ENCODE measurements at regions not wholly inside any gene's neighbourhood (a gene's known extent, or its start where the extent isn't known, plus 50 kb on each side); places are given as distances from the start of the nearest gene placed in this dataset.

DNA sequence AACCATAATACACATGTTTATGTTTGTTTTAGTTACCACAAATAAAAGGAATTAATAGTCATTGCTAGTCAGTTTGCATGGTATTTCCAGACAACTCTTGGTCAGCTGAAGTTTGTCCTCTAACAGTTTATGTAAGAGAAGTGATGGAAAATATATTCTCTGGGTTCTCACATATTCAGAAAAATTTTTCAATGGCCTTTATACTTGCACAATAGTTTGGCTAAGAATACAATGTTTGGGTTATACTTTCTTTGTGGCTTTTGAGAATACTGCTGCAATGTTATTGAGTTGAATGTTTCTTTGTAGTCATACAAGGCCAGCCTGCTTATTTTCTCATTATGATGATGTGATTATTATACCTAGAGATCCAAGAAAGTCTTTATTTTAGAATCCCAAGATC is 133.9 kb downstream of the RAP2B start:
- Histone ChIP-seq H3K4me3 (no peak overlapping the region), H3K4me1 (no peaks in the 10 kb centered on the region), H3K9me3 (no peaks in the 10 kb centered on the region), H3K9ac (ENCODE audit: low read depth in 2 of 2, low read length in 2 of 2) (no peak overlapping the region), H3K27ac (no peak overlapping the region), H3K36me3 (no peaks in the 10 kb centered on the region), H3K27me3 (no peaks in the 10 kb centered on the region)
- DNase-seq = no peak
- intact Hi-C loops (cut with DNase I) = loop anchor here (10.0 kb wide), 1 partner anchor 299 kb away; no protein-coding TSS in a partner anchor
- TF ChIP-seq, protein P1, sequence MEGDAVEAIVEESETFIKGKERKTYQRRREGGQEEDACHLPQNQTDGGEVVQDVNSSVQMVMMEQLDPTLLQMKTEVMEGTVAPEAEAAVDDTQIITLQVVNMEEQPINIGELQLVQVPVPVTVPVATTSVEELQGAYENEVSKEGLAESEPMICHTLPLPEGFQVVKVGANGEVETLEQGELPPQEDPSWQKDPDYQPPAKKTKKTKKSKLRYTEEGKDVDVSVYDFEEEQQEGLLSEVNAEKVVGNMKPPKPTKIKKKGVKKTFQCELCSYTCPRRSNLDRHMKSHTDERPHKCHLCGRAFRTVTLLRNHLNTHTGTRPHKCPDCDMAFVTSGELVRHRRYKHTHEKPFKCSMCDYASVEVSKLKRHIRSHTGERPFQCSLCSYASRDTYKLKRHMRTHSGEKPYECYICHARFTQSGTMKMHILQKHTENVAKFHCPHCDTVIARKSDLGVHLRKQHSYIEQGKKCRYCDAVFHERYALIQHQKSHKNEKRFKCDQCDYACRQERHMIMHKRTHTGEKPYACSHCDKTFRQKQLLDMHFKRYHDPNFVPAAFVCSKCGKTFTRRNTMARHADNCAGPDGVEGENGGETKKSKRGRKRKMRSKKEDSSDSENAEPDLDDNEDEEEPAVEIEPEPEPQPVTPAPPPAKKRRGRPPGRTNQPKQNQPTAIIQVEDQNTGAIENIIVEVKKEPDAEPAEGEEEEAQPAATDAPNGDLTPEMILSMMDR (IDR thresholded peaks at IDR 0.05) = no peak

DNA sequence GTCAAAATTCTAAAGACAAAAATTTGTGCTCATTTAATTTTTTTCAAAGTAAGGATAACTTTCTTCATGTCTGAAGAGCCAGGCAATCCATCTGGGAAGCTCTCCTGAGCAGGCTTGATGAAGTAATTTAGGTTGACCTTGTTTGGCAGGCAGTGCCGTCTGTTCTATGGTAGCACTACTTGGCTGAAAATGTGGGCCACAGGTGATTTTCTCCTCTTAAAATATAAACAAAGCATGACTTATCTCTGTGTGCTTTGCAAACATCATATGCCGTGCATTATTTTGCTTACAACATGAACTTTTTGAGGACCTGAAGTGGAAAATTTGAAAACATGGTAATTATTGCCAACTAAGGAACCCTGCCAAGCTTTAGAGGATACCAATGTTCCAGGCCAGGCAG is 143.2 kb downstream of the RAP2B start:
- Histone ChIP-seq H3K4me1 (no peaks in the 10 kb centered on the region), H3K27me3 (no peaks in the 10 kb centered on the region), H3K9ac (ENCODE audit: low read depth in 2 of 2, low read length in 2 of 2) (no peak overlapping the region), H3K27ac (no peak overlapping the region), H3K4me3 (no peak overlapping the region), H3K36me3 (no peaks in the 10 kb centered on the region), H3K9me3 (no peaks in the 10 kb centered on the region)
- DNase-seq = no peak
- intact Hi-C loops (cut with DNase I) = no loop called here
- TF ChIP-seq, protein P1 (IDR thresholded peaks at IDR 0.05) = no peak

DNA sequence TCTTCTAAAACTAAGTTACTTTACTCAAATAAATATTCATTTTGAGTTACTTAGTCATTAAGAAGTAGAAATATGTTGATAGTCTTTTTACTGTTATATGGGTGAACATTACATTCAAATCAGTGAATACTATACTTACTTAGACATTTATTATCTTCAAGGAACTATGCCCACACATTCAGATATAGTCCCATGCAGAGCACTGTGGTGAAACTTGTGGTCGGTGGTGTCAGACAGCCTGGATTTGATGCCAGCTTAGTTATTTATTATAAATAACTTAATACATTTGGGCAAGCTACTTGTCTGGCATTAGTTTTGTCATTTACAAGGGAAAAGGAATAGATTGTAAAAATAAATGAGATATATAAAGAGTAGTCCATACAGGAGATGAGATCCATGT is 149.5 kb downstream of the RAP2B start:
- TF ChIP-seq, protein P1 (IDR thresholded peaks at IDR 0.05) = no peak
- H3K27me3 ChIP-seq = no peaks in the 10 kb centered on the region
- no peaks in the 10 kb centered on the region for H3K9me3 ChIP-seq
- H3K4me1 ChIP-seq = no peaks in the 10 kb centered on the region
- no peak overlapping the region for H3K4me3 ChIP-seq
- intact Hi-C loops (cut with DNase I) = no loop called here
- no peak for DNase-seq
- no peaks in the 10 kb centered on the region for H3K36me3 ChIP-seq
- H3K27ac ChIP-seq = no peak overlapping the region
- no peak overlapping the region for H3K9ac ChIP-seq (ENCODE audit: low read depth in 2 of 2, low read length in 2 of 2)

DNA sequence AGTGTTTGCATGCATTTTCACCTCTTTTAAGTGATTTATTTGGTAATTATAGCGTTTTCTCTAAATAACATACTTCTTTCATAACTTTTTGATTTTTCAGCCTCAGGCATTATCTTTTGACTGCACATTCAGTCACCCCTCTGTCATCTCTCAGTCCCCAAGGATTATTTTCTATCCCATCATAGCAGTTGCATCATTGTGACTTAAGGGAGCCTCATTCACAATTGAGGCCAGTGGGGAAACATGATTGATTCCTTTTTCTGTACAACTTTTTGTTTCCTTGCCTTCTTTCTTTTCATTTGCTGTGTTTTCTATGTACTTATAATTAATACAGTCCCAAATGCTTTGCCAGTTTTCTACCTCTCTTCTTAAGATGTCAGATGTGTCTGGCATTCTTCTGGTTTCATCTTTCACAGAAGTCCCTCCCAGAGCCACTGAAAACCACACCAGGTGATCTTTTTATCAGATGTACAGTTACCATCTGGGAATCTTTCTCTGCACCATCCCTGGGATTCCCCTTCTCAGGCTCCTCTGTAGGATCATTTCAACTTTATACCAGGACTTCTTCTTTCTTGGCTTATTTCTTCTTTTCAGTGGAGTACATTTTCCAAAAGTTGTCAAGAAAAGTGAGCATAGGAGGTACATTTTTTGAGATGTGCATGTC is 151.4 kb downstream of the RAP2B start:
- Histone ChIP-seq H3K27ac (no peak overlapping the region), H3K9ac (ENCODE audit: low read depth in 2 of 2, low read length in 2 of 2) (no peak overlapping the region), H3K4me1 (no peaks in the 10 kb centered on the region), H3K27me3 (no peaks in the 10 kb centered on the region), H3K9me3 (no peaks in the 10 kb centered on the region), H3K4me3 (no peak overlapping the region), H3K36me3 (no peaks in the 10 kb centered on the region)
- intact Hi-C loops (cut with DNase I) = no loop called here
- DNase-seq = no peak
- TF ChIP-seq, protein P1 (IDR thresholded peaks at IDR 0.05) = no peak

DNA sequence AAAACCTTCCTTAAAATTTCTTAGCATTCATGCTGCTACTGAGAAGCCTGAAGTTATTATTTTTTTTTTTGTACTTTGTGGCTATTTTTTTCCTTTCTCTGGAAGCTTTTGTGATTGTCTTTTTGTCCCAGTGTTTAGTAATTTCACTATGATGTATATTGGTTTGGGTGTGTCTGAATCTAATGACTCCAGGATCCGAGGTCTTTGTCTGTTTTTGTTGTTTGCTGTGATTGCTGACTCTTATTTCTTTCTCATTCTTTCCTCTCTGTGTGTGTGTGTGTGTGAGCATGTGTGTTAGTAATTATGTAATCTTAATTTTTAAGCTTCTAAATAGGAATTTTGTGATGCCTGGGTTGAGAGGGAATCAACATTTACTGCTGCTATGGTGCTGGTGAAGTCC is 152.0 kb downstream of the RAP2B start:
- Histone ChIP-seq H3K9ac (ENCODE audit: low read depth in 2 of 2, low read length in 2 of 2) (no peak overlapping the region), H3K27ac (no peak overlapping the region), H3K4me1 (no peaks in the 10 kb centered on the region), H3K4me3 (no peak overlapping the region), H3K36me3 (no peaks in the 10 kb centered on the region), H3K27me3 (no peaks in the 10 kb centered on the region), H3K9me3 (no peaks in the 10 kb centered on the region)
- no peak for DNase-seq
- intact Hi-C loops (cut with DNase I) = no loop called here
- TF ChIP-seq, protein P1 (IDR thresholded peaks at IDR 0.05) = no peak

Data from colonic mucosa (tissue), 4 donors.